ENCODE measurements at regions not wholly inside any gene's neighbourhood (a gene's known extent, or its start where the extent isn't known, plus 50 kb on each side); places are given as distances from the start of the nearest gene placed in this dataset.

DNA sequence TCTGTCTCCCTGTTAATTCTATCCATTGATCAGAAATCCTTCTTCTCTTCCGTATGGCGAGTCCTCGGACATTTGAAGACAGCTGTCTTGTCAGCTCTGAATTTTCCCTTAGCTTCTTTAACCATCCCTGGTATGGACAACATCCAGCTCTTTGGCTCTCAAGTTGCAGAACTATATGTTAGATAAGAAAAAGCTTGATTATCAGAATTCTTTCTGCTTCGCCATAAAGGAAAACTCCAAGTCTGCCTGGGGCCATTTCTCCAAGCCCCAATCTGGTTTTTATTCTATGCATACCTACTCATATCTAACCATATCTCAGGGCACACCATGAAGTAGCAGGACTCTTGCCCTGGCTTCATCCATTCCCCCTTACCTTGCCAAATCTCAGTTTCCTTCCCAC, 215.7 kb upstream of the TMC3 start:
- no peak for TF ChIP-seq RCOR1 (IDR thresholded peaks at IDR 0.05; ENCODE audit: low read length)
- TF ChIP-seq TCF12 (IDR thresholded peaks at IDR 0.05): no peak
- no peak for TF ChIP-seq TEAD4 (IDR thresholded peaks at IDR 0.05; ENCODE audit: borderline replicate concordance, insufficient read depth)
- no peak for TF ChIP-seq CHD2 (IDR thresholded peaks at IDR 0.05; ENCODE audit: low read length, partially characterized antibody)
- TF ChIP-seq, protein P1, sequence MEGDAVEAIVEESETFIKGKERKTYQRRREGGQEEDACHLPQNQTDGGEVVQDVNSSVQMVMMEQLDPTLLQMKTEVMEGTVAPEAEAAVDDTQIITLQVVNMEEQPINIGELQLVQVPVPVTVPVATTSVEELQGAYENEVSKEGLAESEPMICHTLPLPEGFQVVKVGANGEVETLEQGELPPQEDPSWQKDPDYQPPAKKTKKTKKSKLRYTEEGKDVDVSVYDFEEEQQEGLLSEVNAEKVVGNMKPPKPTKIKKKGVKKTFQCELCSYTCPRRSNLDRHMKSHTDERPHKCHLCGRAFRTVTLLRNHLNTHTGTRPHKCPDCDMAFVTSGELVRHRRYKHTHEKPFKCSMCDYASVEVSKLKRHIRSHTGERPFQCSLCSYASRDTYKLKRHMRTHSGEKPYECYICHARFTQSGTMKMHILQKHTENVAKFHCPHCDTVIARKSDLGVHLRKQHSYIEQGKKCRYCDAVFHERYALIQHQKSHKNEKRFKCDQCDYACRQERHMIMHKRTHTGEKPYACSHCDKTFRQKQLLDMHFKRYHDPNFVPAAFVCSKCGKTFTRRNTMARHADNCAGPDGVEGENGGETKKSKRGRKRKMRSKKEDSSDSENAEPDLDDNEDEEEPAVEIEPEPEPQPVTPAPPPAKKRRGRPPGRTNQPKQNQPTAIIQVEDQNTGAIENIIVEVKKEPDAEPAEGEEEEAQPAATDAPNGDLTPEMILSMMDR (IDR thresholded peaks at IDR 0.05): no peak
- TF ChIP-seq MXI1 (IDR thresholded peaks at IDR 0.05; ENCODE audit: low read depth, low read length): no peak
- no peak for TF ChIP-seq JUND (IDR thresholded peaks at IDR 0.05)
- no peak for TF ChIP-seq POLR2AphosphoS5 (IDR thresholded peaks at IDR 0.05; ENCODE audit: low read depth, low read length)
- no peak for TF ChIP-seq NFIC (IDR thresholded peaks at IDR 0.05; ENCODE audit: borderline replicate concordance)
- TF ChIP-seq, protein P2, sequence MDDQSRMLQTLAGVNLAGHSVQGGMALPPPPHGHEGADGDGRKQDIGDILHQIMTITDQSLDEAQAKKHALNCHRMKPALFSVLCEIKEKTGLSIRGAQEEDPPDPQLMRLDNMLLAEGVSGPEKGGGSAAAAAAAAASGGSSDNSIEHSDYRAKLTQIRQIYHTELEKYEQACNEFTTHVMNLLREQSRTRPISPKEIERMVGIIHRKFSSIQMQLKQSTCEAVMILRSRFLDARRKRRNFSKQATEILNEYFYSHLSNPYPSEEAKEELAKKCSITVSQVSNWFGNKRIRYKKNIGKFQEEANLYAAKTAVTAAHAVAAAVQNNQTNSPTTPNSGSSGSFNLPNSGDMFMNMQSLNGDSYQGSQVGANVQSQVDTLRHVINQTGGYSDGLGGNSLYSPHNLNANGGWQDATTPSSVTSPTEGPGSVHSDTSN (IDR thresholded peaks at IDR 0.05): no peak
- no peak for TF ChIP-seq TAF1 (IDR thresholded peaks at IDR 0.05; ENCODE audit: borderline replicate concordance, low read depth, low read length)
- no peak for TF ChIP-seq RAD21 (IDR thresholded peaks at IDR 0.05; ENCODE audit: low read length)
- TF ChIP-seq FOXM1 (IDR thresholded peaks at IDR 0.05; ENCODE audit: low read depth): no peak
- TF ChIP-seq SIN3A (IDR thresholded peaks at IDR 0.05; ENCODE audit: borderline replicate concordance, low read depth, low read length): no peak
